ENCODE measurements at regions not wholly inside any gene's neighbourhood (a gene's known extent, or its start where the extent isn't known, plus 50 kb on each side); places are given as distances from the start of the nearest gene placed in this dataset.

- DNase-seq, result no peak
These were observed 456.3 kb downstream of the DTHD1 start for GRCh38 chr4:36737691-36738090.

GRCh38 chr4:36740796-36741310 lies 459.4 kb downstream of the DTHD1 start:
- no peak for DNase-seq

GRCh38 chr4:36747277-36748129 lies 466.1 kb downstream of the DTHD1 start:
- no peak for DNase-seq

GRCh38 chr4:36753048-36753447 lies 471.6 kb downstream of the DTHD1 start:
- DNase-seq, result no peak

- DNase-seq, result no peak
These were observed 476.3 kb downstream of the DTHD1 start for GRCh38 chr4:36757580-36758311.

- no peak for DNase-seq
These were observed 477.1 kb downstream of the DTHD1 start for GRCh38 chr4:36758312-36759178.

GRCh38 chr4:36761607-36762006 lies 480.2 kb downstream of the DTHD1 start:
- DNase-seq, result no peak

GRCh38 chr4:36763814-36764213 lies 480.7 kb upstream of the NWD2 start:
- DNase-seq, result no peak

GRCh38 chr4:36767596-36767995 lies 476.9 kb upstream of the NWD2 start:
- DNase-seq, result no peak

GRCh38 chr4:36771411-36772153 lies 473.0 kb upstream of the NWD2 start:
- DNase-seq, result no peak

GRCh38 chr4:36772154-36772516 lies 472.4 kb upstream of the NWD2 start:
- no peak for DNase-seq

GRCh38 chr4:36773467-36773866 lies 471.1 kb upstream of the NWD2 start:
- DNase-seq, result no peak

GRCh38 chr4:36775544-36775943 lies 469.0 kb upstream of the NWD2 start:
- no peak for DNase-seq

- DNase-seq, result no peak
These were observed 464.9 kb upstream of the NWD2 start for GRCh38 chr4:36779601-36780000.

- DNase-seq, result no peak
These were observed 458.6 kb upstream of the NWD2 start for GRCh38 chr4:36785973-36786372.

- DNase-seq, result no peak
These were observed 458.0 kb upstream of the NWD2 start for GRCh38 chr4:36786519-36786918.

- DNase-seq, result no peak
These were observed 449.8 kb upstream of the NWD2 start for GRCh38 chr4:36794716-36795115.

- DNase-seq, result no peak
These were observed 432.4 kb upstream of the NWD2 start for GRCh38 chr4:36812149-36812548.

- DNase-seq, result no peak
These were observed 429.0 kb upstream of the NWD2 start for GRCh38 chr4:36815536-36815935.

- DNase-seq, result no peak
These were observed 421.2 kb upstream of the NWD2 start for GRCh38 chr4:36823199-36823967.

- no peak for DNase-seq
These were observed 419.9 kb upstream of the NWD2 start for GRCh38 chr4:36824682-36825081.

- DNase-seq, result no peak
These were observed 409.3 kb upstream of the NWD2 start for GRCh38 chr4:36835246-36835645.

Data from activated CD4-positive, alpha-beta T cell treated with anti-CD3 and anti-CD28 coated beads for 1 hour (primary cell).